Hippocampal formation (tissue), 2 donors: ENCODE measurements at regions not wholly inside any gene's neighbourhood (a gene's known extent, or its start where the extent isn't known, plus 50 kb on each side); places are given as distances from the start of the nearest gene placed in this dataset.
"Not testable (repeated sequence)": the region's sequence is repeated elsewhere in the genome, so short reads cannot be mapped to it uniquely, and the experiment has no call there.

ENCODE experiments used
- DNase-seq, 2 donors: peaks; one replicate each; lab custom pipeline; 2025; lab: John Stamatoyannopoulos, UW

GRCh38 chr2:131639001-131639620 is 111.4 kb downstream of the CCDC74A start:
- not testable (repeated sequence) for DNase-seq

- no peak for DNase-seq
These were observed 113.9 kb downstream of the CCDC74A start for GRCh38 chr2:131641414-131642206.

- not testable (repeated sequence) for DNase-seq
These were observed 115.5 kb downstream of the CCDC74A start for GRCh38 chr2:131643180-131643579.

GRCh38 chr2:131645177-131645765 is 117.6 kb downstream of the CCDC74A start:
- DNase-seq, result no peak

GRCh38 chr2:131646220-131646619 is 118.5 kb downstream of the CCDC74A start:
- not testable (repeated sequence) for DNase-seq

- no peak for DNase-seq
These were observed 119.1 kb downstream of the CCDC74A start for GRCh38 chr2:131646669-131647297.

- not testable (repeated sequence) for DNase-seq
These were observed 120.9 kb downstream of the CCDC74A start for GRCh38 chr2:131648565-131648964.

- DNase-seq, result not testable (repeated sequence)
These were observed 124.6 kb downstream of the CCDC74A start for GRCh38 chr2:131652246-131652645.

GRCh38 chr2:131654107-131654506 is 126.4 kb downstream of the CCDC74A start:
- not testable (repeated sequence) for DNase-seq

- no peak for DNase-seq
These were observed 129.3 kb downstream of the CCDC74A start for GRCh38 chr2:131656816-131657633.

GRCh38 chr2:131657895-131658768 is 130.4 kb downstream of the CCDC74A start:
- DNase-seq, result no peak

- no peak for DNase-seq
These were observed 131.1 kb downstream of the CCDC74A start for GRCh38 chr2:131658769-131659131.

- no peak for DNase-seq
These were observed 131.5 kb downstream of the CCDC74A start for GRCh38 chr2:131659168-131659572.

GRCh38 chr2:131661101-131661782 is 133.6 kb downstream of the CCDC74A start:
- DNase-seq, result not testable (repeated sequence)

- DNase-seq, result not testable (repeated sequence)
These were observed 134.3 kb downstream of the CCDC74A start for GRCh38 chr2:131661884-131662535.

GRCh38 chr2:131663501-131663900 is 135.8 kb downstream of the CCDC74A start:
- DNase-seq, result not testable (repeated sequence)

GRCh38 chr2:131665716-131666115 is 138.0 kb downstream of the CCDC74A start:
- not testable (repeated sequence) for DNase-seq

GRCh38 chr2:131668794-131669540 is 141.3 kb downstream of the CCDC74A start:
- DNase-seq, result not testable (repeated sequence)
